Ishikawa (cell line): ENCODE measurements at regions not wholly inside any gene's neighbourhood (a gene's known extent, or its start where the extent isn't known, plus 50 kb on each side); places are given as distances from the start of the nearest gene placed in this dataset.

Experiments
- CEBPB ChIP-seq: IDR thresholded peaks from 2 replicates; pipeline ENCODE4 v1.6.1; 2012
- CREB1 ChIP-seq: IDR thresholded peaks from 2 replicates; pipeline ENCODE4 v1.6.1; 2012; ENCODE audit warnings: low read depth
- EGR1 ChIP-seq: IDR thresholded peaks from 2 replicates; pipeline ENCODE4 v1.6.1; 2012
- EP300 ChIP-seq: IDR thresholded peaks from 2 replicates; pipeline ENCODE4 v1.6.1; 2012; ENCODE audit warnings: borderline replicate concordance
- FOXM1 ChIP-seq: IDR thresholded peaks from 2 replicates; pipeline ENCODE4 v1.6.1; 2012; ENCODE audit warnings: low read depth, borderline replicate concordance
- MAX ChIP-seq: IDR thresholded peaks from 2 replicates; pipeline ENCODE4 v1.6.1; 2012
- NFIC ChIP-seq: IDR thresholded peaks from 2 replicates; pipeline ENCODE4 v1.6.1; 2012
- RAD21 ChIP-seq: IDR thresholded peaks from 2 replicates; pipeline ENCODE4 v1.6.1; 2012; ENCODE audit warnings: low read depth
- TAF1 ChIP-seq: IDR thresholded peaks from 2 replicates; pipeline ENCODE4 v1.6.1; 2012; ENCODE audit warnings: low read depth, mild to moderate bottlenecking
- TCF12 ChIP-seq: IDR thresholded peaks from 2 replicates; pipeline ENCODE4 v1.6.1; 2012; ENCODE audit warnings: low read depth
- TEAD4 ChIP-seq: IDR thresholded peaks from 2 replicates; pipeline ENCODE4 v1.6.1; 2012
- YY1 ChIP-seq: IDR thresholded peaks from 2 replicates; pipeline ENCODE4 v1.6.1; 2012; ENCODE audit warnings: low read depth
- ZBTB7A ChIP-seq: IDR thresholded peaks from 2 replicates; pipeline ENCODE4 v1.6.1; 2012; ENCODE audit warnings: low read depth
- TF ChIP-seq, protein P1 (sequence below): IDR thresholded peaks from 2 replicates; pipeline ENCODE4 v1.6.1; 2012; ENCODE audit warnings: low read depth, mild to moderate bottlenecking
- TF ChIP-seq, protein P2 (sequence below): IDR thresholded peaks from 2 replicates; pipeline ENCODE4 v1.6.1; 2012

- TF ChIP-seq, protein P1, sequence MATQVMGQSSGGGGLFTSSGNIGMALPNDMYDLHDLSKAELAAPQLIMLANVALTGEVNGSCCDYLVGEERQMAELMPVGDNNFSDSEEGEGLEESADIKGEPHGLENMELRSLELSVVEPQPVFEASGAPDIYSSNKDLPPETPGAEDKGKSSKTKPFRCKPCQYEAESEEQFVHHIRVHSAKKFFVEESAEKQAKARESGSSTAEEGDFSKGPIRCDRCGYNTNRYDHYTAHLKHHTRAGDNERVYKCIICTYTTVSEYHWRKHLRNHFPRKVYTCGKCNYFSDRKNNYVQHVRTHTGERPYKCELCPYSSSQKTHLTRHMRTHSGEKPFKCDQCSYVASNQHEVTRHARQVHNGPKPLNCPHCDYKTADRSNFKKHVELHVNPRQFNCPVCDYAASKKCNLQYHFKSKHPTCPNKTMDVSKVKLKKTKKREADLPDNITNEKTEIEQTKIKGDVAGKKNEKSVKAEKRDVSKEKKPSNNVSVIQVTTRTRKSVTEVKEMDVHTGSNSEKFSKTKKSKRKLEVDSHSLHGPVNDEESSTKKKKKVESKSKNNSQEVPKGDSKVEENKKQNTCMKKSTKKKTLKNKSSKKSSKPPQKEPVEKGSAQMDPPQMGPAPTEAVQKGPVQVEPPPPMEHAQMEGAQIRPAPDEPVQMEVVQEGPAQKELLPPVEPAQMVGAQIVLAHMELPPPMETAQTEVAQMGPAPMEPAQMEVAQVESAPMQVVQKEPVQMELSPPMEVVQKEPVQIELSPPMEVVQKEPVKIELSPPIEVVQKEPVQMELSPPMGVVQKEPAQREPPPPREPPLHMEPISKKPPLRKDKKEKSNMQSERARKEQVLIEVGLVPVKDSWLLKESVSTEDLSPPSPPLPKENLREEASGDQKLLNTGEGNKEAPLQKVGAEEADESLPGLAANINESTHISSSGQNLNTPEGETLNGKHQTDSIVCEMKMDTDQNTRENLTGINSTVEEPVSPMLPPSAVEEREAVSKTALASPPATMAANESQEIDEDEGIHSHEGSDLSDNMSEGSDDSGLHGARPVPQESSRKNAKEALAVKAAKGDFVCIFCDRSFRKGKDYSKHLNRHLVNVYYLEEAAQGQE: no peak
- TF ChIP-seq EP300: no peak
- no peak for TF ChIP-seq CREB1
- TF ChIP-seq RAD21: no peak
- TF ChIP-seq TAF1: no peak
- no peak for TF ChIP-seq FOXM1
- TF ChIP-seq EGR1: no peak
- TF ChIP-seq MAX: no peak
- no peak for TF ChIP-seq CEBPB
- TF ChIP-seq YY1: no peak
- TF ChIP-seq NFIC: no peak
- TF ChIP-seq ZBTB7A: no peak
- TF ChIP-seq TCF12: no peak
- TF ChIP-seq, protein P2, sequence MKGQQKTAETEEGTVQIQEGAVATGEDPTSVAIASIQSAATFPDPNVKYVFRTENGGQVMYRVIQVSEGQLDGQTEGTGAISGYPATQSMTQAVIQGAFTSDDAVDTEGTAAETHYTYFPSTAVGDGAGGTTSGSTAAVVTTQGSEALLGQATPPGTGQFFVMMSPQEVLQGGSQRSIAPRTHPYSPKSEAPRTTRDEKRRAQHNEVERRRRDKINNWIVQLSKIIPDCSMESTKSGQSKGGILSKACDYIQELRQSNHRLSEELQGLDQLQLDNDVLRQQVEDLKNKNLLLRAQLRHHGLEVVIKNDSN: no peak
- TF ChIP-seq TEAD4: no peak
Observed at GRCh38 chr22:35198738-35199137, 58.6 kb upstream of the HMGXB4 start.

DNA sequence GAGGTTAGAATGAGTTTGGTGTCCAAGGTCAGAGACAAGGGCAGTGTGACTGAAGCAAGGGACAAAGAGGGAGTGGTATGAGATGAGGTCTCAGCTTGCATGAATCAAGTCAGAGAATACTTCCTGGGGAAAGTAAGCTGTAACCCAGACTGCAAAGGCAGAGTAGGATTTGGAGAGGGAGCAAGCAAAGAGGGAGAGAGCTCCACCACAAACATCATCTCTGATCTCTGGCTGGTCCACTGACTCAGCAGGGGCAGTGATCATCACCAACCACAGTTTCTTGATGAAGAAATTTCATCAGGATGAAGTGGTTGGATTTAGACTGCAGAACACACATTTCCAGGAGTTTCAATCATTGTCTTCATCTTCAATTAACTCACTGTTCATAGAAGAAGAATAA is 54.9 kb upstream of the HMGXB4 start:
- TF ChIP-seq, protein P1: no peak
- TF ChIP-seq NFIC (no peak), CREB1 (no peak), YY1 (no peak), EP300 (no peak), ZBTB7A (no peak), TCF12 (no peak), TEAD4 (no peak), EGR1 (no peak), CEBPB (no peak), RAD21 (no peak)
- TF ChIP-seq, protein P2: no peak

DNA sequence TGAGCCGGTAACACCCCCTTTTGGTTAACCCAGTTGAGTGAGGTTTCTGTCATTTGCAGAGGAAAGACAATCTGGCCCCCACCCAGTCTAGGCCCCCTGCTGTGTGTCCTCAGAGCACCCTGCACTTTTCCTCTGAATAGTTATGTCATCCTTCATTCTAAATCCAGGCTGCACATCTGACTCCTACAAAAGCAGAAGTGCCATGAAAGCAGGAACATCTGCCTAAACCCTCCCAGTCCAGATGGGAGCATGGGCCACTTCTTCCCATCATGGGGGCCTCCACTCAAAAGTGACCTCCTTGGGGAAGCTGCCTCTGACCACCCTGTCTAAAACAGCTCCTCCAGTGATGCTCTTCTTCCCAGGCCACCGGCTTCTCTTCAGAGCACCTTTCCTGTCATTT is 53.7 kb upstream of the HMGXB4 start:
- no peak for TF ChIP-seq EGR1
- TF ChIP-seq CREB1: no peak
- no peak for TF ChIP-seq RAD21
- no peak for TF ChIP-seq TCF12
- TF ChIP-seq CEBPB: no peak
- no peak for TF ChIP-seq FOXM1
- TF ChIP-seq TEAD4: no peak
- TF ChIP-seq, protein P1: no peak
- TF ChIP-seq, protein P2: no peak
- no peak for TF ChIP-seq NFIC

DNA sequence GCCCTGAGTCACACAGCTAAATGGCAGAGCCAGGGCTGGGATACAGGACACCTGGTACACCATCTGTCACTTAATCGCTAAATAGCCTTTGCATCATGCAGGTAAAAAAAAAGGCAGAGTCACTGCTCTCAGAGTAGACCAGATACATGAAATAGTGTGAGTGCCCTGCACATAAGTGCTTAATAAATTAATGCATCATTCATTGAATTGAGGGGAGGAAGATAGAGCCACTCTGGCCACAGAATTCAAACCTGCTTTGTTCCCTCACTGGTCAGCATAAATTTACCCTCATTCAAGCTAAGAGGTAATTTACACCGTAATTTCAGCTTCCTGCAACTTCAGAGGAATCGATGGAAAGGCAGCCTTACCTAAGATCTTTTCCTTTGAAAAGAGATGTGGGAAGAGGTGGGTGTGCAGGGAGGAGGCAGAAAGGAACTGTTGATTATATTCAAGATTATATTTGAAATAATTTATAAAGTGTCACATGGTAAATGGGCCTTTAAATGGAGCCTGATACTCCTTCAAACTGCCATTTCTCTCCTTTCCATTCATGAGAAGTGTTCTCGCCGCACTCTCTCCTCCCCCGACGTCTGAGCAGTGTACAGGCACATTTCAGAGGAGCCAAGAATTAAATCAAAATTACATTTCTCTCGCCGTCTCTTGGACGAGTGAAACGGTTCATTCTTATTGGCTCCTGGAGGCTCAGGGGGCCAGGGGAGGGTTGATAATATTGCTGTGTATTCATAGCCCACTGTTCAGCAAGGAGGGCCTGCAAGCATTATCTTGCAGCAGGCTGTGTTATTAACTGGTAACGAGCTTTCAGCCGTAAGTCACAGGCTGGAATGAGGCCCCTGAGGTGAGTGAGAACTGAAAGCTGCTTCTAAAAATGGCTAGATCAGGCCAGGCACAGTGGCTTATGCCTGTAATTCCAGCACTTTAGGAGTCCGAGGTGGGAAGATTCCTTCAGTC is 52.2 kb upstream of the HMGXB4 start:
- TF ChIP-seq FOXM1 (no peak), MAX (no peak), NFIC (no peak), RAD21 (no peak), TEAD4 (no peak), YY1 (no peak)
- TF ChIP-seq, protein P2: no peak
- TF ChIP-seq, protein P1: no peak
